GM18870 (cell line): ENCODE measurements at regions not wholly inside any gene's neighbourhood (a gene's known extent, or its start where the extent isn't known, plus 50 kb on each side); places are given as distances from the start of the nearest gene placed in this dataset.
A peak's percentile ranks its signal among the peaks of the same experiment; 100 is the strongest.

Experiments used
- ATAC-seq: cut with Tn5 transposase; IDR thresholded peaks from one replicate; pipeline ENCODE4 v1.9.1; 2021; ENCODE audit warnings: moderate library complexity; ENCODE audit not compliant: unreplicated experiment

DNA sequence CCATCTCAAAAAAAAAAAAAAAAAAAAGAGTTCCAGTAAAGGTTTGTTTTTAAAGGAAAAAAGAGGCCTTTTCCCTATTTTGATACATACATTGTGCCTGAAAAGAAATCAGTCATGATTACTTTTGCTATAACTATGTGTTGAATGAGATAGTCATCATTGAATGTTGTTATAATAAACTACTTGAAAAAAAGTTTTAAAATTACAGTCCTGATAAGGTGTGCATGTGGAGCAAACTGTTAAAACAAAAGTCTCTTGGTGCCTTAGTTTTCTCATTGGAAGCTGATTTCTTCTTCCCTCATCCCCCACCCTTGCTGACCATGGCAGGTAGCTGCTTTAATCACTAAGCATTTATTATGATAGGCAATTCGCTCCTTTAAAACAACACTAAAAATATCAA, 172.3 kb upstream of the TBCA start:
- ATAC-seq, result no peak

DNA sequence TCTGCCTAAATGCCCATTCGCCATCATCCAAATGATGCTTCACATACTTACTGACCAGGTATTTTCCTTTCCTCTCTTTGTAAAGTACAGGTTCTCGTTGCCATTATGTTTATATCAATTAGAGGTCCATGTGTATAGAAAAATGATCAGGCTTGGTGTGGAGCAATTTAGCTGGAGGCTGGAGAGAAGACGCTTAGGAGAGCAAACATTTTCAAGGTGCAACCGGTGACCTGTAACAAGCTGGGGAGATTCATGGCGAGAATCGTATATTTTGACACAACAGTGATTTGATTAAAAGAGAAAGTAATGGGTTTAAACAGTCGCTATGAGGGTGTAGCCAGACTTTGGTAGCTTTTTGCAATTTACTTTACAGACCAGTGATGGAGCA, 170.9 kb upstream of the TBCA start:
- no peak for ATAC-seq

DNA sequence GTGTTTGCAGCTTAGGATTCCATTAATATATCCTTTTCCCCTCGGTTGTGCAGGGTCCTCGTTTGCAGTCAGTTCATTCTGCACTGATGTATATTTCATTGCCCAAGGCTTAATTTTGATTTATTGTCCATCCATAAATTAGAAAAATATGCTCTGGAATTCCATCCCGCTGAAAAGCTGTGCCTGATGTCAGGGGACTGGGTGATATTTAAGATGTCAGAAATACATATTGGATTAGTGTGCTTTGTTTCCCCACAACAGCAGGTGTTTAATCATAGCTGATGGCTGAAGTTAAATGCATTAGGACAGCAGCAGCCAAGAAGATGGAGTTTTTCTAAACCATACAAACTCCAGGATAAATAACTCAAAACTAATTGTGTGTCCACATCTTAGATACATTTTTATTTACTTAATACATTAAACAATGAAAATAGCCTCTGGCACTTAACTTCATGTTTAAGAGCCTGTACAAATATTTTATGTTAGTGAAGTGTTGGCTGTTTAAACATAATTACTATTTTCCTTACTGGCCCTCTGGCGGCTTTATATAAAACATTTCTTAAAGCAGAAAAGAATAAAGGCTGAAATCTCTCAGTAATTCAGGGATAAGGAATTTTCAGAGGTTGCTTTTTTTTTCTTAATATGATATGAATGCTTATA, 170.4 kb upstream of the TBCA start:
- ATAC-seq, result no peak

DNA sequence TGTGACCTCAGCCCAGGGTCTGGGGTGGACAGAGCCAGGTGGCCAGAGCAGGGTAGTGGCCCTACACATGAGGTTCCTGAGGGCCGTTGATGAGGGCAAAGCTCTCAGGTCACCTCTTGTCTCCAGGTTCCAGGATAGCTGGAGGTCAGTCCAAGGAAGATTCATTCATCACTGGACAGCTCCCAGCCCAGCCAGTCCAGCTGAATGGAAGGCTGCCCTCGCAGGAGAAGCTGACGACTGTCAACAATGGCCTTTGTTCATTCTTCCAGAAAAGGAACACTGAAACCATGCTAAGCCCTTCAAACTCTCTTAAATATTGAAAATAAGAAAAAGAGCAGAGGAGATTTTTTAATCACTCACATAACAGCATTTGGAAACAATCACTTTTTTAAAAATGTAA, 169.7 kb upstream of the TBCA start:
- ATAC-seq, result no peak

DNA sequence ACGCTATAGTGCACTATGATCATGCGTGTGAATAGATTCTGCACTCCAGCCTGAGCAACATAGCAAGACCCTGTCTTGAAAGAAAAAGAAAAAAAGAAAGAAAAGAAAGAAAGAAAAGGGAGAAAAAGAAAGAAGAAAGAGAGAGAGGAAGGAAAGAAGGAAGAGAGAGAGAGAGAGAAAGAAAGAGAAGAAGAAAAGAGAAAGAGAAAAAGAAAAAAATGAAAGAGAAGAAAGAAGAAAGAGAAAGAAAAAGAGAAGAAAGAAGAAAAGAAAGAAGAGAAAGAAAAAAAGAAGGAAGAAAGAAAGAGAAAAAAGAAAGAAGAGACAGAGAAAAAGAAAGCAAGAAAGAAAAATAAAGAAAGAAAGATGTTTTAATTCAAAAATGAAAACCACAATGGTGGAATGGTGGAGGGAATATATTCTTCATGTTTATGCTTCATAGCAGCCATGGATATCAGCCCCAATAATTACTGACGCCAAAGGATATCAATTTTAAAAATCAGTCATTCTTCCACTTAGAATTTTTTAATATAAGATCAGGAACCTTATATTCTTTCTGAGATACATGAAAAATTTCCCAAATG, 168.7 kb upstream of the TBCA start:
- ATAC-seq, result no peak

DNA sequence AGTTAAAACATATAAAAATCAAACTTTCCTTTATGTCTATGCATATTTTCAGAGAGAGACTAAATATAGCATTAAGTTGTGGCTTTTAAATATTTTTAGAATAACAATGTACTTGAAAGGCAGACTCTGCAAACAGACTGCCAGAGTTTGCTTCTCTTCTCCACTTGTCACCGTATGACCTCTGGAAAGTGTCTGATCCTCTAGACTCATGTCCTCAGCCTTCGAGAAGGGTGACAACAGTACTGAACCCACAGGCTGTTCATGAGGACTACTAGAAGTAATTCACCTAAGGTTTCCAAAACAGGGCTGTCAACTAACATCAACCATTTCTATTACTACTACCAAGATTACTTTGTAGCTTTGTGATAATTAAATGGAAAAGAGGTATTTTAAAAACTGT, 167.7 kb upstream of the TBCA start:
- ATAC-seq, result no peak

DNA sequence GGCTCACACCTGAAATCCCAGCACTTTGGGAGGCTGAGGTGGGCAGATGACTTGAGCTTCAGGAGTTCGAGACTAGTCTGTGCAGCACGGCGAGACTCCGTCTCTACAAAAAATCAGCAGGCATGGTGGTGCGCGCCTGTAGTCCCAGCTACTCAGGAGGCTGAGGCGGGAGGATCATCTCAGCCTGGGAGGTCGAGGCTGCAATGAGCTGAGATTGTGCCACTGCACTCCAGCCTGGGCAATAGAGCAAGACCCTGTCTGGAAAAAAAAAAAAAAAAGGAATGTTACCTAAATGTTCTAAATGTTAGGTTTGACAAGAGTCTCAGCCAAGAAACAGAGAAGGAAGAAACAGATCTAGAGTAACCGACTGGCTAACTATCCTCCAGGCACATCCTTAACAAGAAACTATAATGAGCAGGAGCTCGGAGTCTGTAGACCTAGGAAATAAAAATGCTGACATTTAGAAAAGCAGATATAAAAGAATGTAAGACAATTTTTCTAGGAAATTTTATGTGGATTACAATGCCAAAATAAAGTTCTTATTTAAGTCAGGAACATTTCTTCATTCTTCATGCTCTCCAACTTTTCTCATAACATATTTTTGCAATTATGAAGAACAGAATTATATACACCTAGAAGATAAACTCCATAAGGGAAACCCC, 166.6 kb upstream of the TBCA start:
- ATAC-seq, result no peak

DNA sequence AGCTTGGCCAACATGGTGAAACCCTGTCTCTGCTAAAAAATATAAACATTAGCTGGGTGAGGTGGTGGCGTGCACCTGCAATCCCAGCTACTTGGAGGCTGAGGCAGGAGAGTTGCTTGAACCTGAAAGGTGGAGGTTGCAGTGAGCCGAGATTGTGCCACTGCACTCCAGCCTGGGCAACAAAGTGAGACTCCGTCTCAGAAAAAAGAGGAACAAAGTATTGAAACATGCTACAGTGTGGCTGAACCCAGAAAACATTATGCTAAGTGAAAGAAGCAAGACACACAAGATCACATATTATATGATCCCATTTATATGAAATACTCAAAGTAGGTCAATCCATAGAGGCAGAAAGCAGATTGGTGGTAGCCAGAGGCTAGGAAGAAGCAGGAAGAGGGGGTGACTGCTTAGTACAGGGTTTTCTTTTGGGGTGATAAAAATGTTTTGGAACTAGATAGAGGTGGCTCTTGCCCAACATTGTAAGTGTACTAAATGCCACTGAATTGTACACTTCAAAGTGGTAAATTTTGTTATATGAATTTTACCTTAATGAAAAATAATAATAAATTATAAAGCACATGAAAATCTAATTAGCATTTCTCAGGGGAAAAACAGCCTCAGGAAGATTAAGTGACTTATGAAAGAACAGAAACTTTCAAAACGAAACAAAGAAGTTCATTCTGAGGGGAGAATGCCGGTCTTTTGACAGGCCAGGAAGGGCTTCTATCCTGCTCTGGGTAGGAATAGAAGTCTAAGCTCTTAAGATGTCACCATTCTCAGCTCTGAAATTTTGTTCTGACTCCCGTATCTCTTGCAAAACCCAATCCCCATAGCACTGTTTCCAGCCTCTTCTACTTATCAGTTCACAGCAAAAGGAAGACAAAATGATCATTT, 161.1 kb upstream of the TBCA start:
- ATAC-seq, result peak; percentile 89

DNA sequence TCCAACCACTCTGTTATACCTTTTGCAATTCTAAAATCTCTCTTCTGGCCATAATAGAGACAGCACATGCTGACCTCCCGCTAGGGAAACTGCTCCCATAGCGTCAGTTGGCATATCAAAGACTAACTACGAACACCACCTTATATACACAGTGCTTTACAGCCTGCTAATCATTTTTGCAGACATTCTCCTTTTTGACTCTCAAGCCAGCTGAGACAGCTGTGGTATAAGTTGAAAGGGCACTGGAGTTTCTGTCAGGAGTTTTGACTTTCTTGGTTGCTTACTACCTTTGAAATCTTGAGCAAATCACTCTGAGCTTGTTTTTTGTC, 160.2 kb upstream of the TBCA start:
- ATAC-seq, result no peak

DNA sequence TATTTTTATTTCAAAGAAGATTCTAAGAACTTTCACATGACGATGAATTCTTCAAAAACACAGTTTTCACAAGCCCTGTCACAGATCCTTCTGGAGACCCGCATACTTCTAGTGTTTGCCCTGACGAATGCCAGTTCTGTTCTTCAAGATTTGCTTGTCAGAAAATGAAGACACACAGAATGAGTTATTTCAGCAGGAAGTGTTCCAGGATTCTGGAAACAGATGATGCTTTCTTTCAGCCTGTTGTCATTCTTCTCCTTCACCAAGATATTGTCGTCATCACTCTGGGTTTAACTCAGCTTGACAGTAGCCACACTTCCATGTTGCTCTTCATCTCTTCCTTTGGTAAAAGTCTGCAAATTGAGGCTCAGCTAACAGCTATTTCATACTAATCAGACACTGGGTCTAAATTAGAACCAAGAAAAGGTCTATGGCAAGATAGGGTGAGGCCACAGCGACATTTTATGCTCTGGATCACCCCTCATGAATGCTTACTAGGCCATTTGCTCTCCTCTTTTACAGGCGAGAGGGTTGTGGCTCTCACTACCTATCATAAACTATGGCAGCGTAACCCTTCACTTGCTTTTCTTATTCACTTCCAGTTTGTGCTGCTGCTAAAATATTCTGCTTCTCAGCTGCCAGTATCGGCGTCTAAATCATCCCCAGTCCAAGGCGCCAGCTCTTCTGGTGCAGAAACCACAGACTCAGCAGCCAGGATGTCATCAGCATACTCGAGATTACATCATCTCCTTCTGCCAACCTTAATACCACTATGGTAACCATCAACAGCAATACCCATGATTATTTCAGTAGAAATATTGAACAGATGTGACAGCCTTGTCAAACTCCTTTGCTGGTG, 159.6 kb upstream of the TBCA start:
- peak; percentile 43 for ATAC-seq

DNA sequence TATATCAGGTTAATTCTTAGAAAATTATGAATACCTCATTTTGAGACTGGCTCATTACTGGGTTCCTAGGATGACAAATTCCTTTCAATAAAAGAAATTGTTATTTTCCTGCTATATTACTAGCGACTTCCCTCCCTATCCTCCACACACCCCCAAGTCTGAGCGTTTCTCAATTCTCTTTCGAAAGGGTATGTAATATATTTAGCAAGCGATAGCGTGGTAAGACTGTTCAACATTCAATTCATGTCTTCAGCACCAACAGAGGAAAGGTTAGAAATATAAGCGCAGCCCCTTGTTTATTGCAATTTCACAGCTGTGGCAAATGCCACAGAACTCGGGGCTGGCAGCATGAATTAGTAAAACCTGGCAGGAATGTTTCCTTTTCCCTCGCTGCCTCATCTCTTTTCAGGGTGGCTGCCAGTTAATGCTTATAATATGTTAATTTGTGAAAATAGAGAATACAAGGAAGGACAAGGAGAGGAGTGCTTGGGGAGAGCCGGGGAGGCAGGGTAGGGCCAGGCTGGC, 152.7 kb upstream of the TBCA start:
- ATAC-seq, result no peak

DNA sequence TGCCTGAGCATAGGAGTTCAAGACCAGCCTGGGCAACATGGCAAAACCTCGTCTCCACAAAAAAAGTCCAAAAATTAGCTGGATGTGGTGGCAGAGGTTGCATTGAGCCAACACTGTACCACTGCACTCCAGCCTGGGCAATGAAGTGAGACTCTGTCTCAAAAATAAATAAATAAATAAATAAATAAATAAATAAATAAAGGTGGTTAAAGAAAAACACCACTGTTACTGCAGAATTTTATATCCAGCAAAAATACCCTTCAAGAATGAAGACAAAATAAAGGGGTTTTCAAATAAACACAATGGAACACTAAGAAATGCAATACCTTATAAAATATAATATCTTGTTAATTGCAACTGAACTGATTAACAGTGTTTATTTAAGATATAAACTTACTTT, 150.2 kb upstream of the TBCA start:
- no peak for ATAC-seq

DNA sequence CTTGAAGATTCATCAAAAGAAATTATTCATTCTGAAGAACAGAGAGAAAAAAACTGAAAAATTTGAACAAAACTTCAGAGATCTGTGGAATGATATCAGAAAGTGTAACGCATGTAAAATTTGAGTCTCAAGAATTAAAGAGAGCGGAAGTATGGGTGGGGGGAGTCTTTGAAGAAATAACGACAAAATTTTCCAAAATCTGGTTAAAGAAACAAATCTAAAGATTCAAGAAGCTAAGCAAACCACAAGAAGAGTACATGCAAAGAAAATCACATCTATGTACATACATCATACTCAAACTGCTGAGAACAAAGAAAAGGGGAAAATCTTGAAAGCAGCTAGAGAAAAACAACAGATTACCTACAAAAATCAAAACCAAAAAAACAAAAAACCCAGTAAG, 149.4 kb upstream of the TBCA start:
- no peak for ATAC-seq

DNA sequence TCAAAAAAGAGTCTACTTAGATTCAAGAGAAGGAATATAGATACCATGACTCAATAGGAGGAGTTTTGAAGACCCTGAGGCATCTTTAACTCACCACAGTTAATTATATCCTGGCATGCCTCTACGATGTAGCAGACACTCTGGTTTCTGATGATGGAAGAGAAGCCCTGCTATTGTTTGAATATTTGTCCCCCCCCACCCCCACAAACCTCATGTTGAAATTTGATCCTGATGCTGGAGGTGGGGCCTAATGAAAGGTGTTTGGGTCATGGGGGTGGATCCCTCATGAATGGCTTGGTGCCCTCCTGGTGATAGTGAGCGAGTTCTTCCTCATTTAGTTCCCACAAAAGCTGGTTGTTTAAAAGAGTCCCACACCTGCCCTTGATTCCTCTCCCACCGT, 147.9 kb upstream of the TBCA start:
- ATAC-seq, result no peak

DNA sequence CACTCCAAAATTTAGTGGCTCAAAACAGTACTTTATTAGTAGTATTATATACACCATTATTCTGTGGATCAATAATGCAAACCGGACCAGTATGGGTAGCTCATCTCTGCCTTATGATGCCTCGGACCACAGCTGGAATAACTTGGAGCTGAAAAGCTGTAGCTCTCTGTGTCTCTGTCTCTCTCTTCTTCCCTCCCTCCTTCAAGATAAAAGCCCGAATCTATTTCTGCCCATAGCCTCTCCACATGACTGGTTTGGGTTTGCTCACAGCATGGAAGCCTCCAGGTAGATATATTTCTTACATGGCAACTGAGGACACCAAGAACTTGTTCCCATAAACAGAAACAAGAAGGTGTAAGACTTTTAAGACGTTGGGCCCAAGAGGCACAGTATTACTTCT, 147.5 kb upstream of the TBCA start:
- no peak for ATAC-seq

DNA sequence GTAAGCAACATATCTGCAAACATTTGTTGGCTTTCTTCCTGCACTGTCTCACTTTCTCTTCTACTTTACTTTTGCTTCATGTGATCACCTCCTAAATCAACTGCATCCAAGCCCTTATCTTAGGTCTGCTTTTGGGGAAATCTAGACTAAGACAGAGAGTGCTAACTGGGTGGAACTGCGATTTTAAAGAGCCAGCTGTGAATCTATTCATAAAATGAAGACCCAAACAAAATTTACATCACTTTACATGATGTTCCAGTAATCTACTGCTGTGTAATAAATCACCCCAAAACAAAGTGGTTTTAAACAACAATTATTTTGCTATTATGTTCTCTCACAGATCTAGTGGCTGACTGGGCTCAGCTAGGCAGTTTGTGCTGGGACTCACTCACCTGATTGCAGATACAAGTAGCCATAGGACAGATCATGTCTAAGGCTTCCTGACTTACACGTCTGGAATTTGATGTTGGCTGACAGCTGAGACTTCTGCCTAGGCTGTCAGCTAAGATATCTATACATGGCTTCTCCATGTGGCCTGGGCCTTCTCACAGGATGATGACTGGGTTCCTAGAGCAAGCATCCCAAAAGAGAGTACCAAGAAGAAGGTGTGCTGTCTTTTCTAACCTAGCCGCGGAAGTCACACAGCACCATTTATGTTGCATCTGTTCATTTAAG, 145.1 kb upstream of the TBCA start:
- no peak for ATAC-seq

DNA sequence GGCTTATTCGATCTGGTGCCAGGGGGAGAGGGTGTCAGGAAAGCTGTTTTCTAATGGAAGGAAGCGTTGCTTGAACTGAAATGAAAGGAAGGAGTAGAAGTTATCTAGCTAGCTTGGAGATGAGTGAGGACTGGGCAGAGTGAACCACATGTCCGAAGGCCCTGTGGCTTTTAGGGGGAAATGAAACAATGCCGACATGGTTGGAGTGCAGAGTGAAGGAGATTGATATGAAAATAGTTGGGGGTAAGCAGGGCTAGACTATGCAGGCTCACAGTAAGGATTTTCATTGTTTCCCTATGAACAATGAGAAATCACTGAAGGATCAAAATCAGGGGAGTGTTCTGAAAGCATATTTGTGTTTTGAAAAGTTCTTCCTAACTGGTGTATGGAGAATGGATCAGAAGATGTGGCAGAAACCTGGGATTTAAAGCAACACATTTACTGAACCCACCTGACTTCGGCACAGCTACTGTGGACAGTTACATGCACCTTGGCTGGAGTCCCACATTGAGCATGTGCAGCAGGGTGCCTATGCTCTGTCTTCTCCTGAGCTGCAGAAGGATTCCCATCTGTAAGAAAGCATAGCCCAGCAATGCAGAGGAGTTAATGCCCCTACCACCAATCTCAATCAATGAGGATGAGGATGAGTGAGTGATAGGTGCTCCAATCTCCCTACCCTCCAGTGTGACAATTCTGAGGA, 144.4 kb upstream of the TBCA start:
- no peak for ATAC-seq

DNA sequence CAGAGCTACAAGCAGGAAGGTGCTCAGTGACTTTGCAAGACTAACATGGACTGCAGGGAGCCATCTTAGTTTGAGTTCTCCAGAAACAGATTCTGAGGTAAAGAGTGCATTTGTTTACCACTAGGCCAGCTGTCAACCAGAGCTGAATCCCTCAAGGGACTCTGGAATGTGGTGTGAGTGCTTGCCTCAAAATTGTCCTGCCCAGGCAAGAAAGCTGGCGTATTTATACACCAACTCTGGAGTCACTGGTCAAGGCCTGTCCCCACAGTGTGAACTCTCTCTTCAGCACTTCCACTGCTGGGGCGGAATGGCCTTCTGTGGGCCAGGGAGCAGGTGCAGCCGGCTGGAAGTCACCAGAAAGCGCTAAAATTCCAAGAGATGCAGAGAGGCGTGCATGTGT, 139.2 kb upstream of the TBCA start:
- no peak for ATAC-seq

DNA sequence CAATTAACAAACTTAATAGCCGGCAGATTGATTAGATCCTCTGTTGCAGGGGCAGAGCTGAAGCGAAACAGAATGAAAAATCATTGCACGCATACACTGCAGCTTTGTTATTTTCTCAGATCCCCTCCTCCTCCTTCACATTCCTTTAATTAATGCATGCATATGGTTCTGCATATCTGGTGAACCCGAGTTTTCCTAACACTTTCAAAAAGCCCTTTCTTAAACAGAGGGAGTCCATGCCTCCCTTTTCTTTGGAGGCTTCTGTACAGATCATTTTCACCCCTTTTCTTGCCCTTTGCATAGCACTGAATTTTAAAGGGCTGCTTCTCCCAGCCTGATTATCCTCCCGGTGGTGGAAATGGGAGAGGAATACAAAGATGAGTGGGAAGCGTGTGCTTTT, 136.6 kb upstream of the TBCA start:
- no peak for ATAC-seq
